ENCODE measurements at regions not wholly inside any gene's neighbourhood (a gene's known extent, or its start where the extent isn't known, plus 50 kb on each side); places are given as distances from the start of the nearest gene placed in this dataset.

DNA sequence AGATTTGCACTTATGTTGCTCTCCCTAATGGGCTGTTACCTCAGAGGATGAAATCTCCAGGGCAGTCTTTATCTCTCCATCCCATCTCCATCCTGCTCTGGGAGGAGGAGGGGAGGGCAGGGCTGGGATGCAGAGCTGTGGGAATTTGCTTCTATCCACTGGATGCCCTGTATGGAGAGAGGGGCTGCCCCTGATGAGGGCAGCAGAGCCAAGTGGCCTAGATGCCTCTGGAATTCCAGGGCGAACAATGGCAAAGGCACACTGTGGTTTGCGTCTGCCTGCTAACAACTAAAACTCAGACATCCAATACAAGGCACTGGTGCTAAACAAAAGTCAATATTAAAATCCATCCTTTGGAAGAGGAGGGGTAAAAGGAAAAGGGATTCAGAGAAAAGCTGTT is 165.1 kb downstream of the COG6 start:
- Mint-ChIP-seq H3K4me3 (no peak overlapping the region), H3K9me3 (no peaks in the 10 kb centered on the region), H3K27me3 (ENCODE audit: insufficient read depth, low read depth) (peaks cover 3% of the 10 kb centered on the region), H3K27ac (no peak overlapping the region), H3K4me1 (peaks cover 30% of the 10 kb centered on the region), H3K36me3 (no peaks in the 10 kb centered on the region)
- Histone ChIP-seq H3F3A (ENCODE audit: low read depth) (peaks cover 8% of the 10 kb centered on the region), H3K4me1 (peaks cover 32% of the 10 kb centered on the region), H2AFZ (replicated peaks) (peak overlapping the region; percentile 52), H4K20me1 (ENCODE audit: low read depth) (no peaks in the 10 kb centered on the region), H3K9me3 (ENCODE audit: low read depth) (no peaks in the 10 kb centered on the region), H3K27ac (no peak overlapping the region), H3K4me2 (peak overlapping the region; percentile 22), H3K4me3 (no peak overlapping the region), H3K9ac (no peak overlapping the region), H3K27me3 (no peaks in the 10 kb centered on the region), H3K36me3 (no peaks in the 10 kb centered on the region), H3K79me2 (ENCODE audit: low read depth) (no peaks in the 10 kb centered on the region)
- TF ChIP-seq, protein P1, sequence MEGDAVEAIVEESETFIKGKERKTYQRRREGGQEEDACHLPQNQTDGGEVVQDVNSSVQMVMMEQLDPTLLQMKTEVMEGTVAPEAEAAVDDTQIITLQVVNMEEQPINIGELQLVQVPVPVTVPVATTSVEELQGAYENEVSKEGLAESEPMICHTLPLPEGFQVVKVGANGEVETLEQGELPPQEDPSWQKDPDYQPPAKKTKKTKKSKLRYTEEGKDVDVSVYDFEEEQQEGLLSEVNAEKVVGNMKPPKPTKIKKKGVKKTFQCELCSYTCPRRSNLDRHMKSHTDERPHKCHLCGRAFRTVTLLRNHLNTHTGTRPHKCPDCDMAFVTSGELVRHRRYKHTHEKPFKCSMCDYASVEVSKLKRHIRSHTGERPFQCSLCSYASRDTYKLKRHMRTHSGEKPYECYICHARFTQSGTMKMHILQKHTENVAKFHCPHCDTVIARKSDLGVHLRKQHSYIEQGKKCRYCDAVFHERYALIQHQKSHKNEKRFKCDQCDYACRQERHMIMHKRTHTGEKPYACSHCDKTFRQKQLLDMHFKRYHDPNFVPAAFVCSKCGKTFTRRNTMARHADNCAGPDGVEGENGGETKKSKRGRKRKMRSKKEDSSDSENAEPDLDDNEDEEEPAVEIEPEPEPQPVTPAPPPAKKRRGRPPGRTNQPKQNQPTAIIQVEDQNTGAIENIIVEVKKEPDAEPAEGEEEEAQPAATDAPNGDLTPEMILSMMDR (IDR thresholded peaks at IDR 0.05): peak; percentile 21
- TF ChIP-seq EZH2phosphoT487 (IDR thresholded peaks at IDR 0.05): no peak
- TF ChIP-seq EZH2 (IDR thresholded peaks at IDR 0.05): no peak
- peak; percentile 68 for DNase-seq (ENCODE audit: low spot score)

DNA sequence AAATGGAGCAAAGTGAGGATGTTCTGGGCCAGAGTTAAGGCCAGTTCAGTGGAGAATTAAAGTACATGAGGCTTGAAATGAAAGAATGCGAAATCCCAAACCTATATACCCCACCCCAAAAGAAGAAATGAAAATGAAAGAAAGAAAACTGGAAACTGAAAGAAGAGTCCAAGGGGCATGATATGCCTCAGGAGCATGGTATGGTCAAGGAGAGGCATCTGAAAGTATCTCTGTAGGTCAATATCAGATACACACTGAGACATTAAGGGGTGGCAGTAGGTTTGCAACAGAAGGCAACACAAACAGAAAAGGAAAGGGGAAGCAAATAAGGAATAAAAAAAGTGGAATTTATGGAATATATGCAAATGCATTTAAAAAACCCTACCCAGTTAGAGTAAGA is 166.5 kb downstream of the COG6 start:
- no peaks in the 10 kb centered on the region for H3K9me3 ChIP-seq (ENCODE audit: low read depth)
- H3K4me3 Mint-ChIP-seq: no peak overlapping the region
- H3K79me2 ChIP-seq (ENCODE audit: low read depth): no peaks in the 10 kb centered on the region
- no peak overlapping the region for H3K27ac ChIP-seq
- no peaks in the 10 kb centered on the region for H3K27me3 ChIP-seq
- H3K9ac ChIP-seq: no peak overlapping the region
- no peaks in the 10 kb centered on the region for H3K9me3 Mint-ChIP-seq
- H3K4me1 Mint-ChIP-seq: peaks cover 26% of the 10 kb centered on the region
- H3K4me1 ChIP-seq: peaks cover 34% of the 10 kb centered on the region
- no peak for DNase-seq (ENCODE audit: low spot score)
- no peak overlapping the region for H3K4me3 ChIP-seq
- H3F3A ChIP-seq (ENCODE audit: low read depth): peaks cover 8% of the 10 kb centered on the region
- TF ChIP-seq, protein P1 (IDR thresholded peaks at IDR 0.05): no peak
- TF ChIP-seq EZH2 (IDR thresholded peaks at IDR 0.05) (no peak), EZH2phosphoT487 (IDR thresholded peaks at IDR 0.05) (no peak)
- no peaks in the 10 kb centered on the region for H3K36me3 ChIP-seq
- no peak overlapping the region for H2AFZ ChIP-seq (replicated peaks)
- H3K4me2 ChIP-seq: no peak overlapping the region
- H3K27me3 Mint-ChIP-seq (ENCODE audit: insufficient read depth, low read depth): peaks cover 3% of the 10 kb centered on the region
- H3K27ac Mint-ChIP-seq: no peak overlapping the region
- no peaks in the 10 kb centered on the region for H4K20me1 ChIP-seq (ENCODE audit: low read depth)
- H3K36me3 Mint-ChIP-seq: no peaks in the 10 kb centered on the region

DNA sequence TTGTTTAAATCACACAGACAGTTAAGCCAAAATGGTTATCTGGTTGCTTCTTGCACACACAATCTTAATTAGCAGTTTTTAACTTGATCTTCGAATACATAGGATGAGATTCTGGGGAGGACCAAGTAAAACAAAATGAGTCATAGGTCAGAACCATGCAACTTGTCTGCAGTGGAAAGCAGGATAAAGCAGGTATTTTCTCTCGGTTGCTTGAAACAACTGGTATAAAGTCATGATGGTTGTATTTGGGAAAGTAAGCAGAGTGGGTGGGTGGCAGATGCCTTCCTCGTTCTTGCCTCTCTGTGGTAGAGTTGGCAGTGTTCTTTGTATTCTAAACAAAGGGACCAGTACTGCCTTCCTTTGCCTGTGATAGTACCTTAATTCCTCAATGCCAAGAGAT is 167.0 kb downstream of the COG6 start:
- no peaks in the 10 kb centered on the region for H3K27me3 ChIP-seq
- DNase-seq (ENCODE audit: low spot score): no peak
- Mint-ChIP-seq H3K27ac (no peak overlapping the region), H3K36me3 (no peaks in the 10 kb centered on the region), H3K27me3 (ENCODE audit: insufficient read depth, low read depth) (peaks cover 3% of the 10 kb centered on the region), H3K4me1 (peaks cover 23% of the 10 kb centered on the region), H3K4me3 (no peak overlapping the region), H3K9me3 (no peaks in the 10 kb centered on the region)
- H3K9ac ChIP-seq: no peak overlapping the region
- H3F3A ChIP-seq (ENCODE audit: low read depth): peaks cover 8% of the 10 kb centered on the region
- no peak overlapping the region for H3K27ac ChIP-seq
- no peaks in the 10 kb centered on the region for H3K79me2 ChIP-seq (ENCODE audit: low read depth)
- TF ChIP-seq, protein P1 (IDR thresholded peaks at IDR 0.05): no peak
- TF ChIP-seq EZH2phosphoT487 (IDR thresholded peaks at IDR 0.05) (no peak), EZH2 (IDR thresholded peaks at IDR 0.05) (no peak)
- no peaks in the 10 kb centered on the region for H3K36me3 ChIP-seq
- H3K4me3 ChIP-seq: no peak overlapping the region
- no peaks in the 10 kb centered on the region for H4K20me1 ChIP-seq (ENCODE audit: low read depth)
- H3K9me3 ChIP-seq (ENCODE audit: low read depth): no peaks in the 10 kb centered on the region
- no peak overlapping the region for H2AFZ ChIP-seq (replicated peaks)
- H3K4me2 ChIP-seq: no peak overlapping the region
- peaks cover 31% of the 10 kb centered on the region for H3K4me1 ChIP-seq
